LNCAP (cell line): ENCODE measurements at regions not wholly inside any gene's neighbourhood (a gene's known extent, or its start where the extent isn't known, plus 50 kb on each side); places are given as distances from the start of the nearest gene placed in this dataset.

Source experiments
- TF ChIP-seq, protein P1 (sequence below): fragments of 450-650 bp; IDR thresholded peaks from 2 replicates; pipeline ENCODE4 v1.5.1; 2017; ENCODE audit warnings: mild to moderate bottlenecking

DNA sequence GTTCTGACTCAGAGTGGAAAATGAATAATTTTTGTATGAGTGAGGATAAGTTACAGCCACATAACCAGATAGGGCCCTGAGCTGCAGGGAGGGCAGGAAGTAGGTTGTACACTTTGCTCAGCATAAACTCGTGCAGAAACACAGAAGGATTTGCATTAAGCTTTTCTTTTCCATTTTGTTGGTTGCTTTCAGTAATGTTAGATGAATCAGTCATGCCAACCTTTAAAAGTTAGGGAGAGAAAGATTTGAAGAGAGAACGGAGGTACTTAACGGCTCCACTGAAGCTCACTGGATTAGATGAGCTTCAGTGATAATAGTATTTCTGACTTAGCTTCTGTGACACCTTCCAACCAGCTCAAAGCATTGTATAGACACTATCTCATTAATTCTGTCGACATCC lies 348.1 kb downstream of the GATA3 start:
- TF ChIP-seq, protein P1, sequence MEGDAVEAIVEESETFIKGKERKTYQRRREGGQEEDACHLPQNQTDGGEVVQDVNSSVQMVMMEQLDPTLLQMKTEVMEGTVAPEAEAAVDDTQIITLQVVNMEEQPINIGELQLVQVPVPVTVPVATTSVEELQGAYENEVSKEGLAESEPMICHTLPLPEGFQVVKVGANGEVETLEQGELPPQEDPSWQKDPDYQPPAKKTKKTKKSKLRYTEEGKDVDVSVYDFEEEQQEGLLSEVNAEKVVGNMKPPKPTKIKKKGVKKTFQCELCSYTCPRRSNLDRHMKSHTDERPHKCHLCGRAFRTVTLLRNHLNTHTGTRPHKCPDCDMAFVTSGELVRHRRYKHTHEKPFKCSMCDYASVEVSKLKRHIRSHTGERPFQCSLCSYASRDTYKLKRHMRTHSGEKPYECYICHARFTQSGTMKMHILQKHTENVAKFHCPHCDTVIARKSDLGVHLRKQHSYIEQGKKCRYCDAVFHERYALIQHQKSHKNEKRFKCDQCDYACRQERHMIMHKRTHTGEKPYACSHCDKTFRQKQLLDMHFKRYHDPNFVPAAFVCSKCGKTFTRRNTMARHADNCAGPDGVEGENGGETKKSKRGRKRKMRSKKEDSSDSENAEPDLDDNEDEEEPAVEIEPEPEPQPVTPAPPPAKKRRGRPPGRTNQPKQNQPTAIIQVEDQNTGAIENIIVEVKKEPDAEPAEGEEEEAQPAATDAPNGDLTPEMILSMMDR, result no peak

DNA sequence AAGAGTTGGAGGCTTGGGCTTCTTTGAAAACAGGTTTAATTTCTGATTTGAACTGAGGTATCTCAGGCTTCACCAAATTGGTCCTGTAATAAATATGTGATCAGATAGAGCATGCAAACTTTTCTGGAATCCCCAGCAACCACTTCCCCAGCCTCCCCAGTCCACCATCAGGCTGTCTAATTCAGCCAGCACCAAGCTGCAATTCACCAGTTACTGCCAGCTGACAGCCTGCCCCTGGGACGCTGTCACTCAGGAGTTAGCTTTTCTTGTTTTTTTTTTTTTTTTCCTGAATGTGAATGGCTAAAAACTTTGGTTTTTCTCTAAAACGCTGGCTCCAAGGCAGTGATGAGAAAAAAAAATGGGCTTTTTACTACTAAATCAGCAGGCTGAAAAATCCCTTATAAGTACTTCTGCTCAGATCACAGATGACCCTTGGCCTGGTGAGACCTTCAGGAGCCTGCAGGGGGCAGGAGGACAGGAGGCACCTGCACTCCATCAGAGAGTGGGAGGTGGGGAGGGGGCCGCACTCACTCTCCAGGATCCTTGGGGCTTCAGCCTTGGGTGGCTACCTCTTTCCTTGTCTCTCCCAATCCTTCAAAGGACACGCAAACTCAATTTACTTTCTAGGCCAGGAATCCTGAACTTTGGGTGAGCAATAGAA lies 349.4 kb downstream of the GATA3 start:
- TF ChIP-seq, protein P1, result no peak

DNA sequence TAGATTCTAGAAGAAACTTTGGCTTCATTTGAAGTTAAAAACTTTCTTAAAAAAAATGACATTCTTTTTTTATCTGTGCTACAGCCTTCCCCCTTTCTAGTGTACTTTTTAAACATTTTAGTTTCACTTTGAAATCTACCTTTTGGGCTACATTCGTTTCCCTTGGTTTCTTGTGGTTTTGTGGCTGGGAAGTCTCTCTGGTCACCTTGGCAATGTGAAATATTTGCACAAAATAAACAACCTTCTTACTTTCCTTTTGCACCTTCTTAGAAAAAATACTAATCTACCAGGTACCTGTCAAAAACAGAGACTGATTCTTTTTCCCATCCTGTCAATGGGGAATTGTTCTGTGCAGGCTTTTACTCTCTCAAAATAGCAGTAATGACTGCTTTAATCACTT lies 350.2 kb downstream of the GATA3 start:
- TF ChIP-seq, protein P1, result no peak

DNA sequence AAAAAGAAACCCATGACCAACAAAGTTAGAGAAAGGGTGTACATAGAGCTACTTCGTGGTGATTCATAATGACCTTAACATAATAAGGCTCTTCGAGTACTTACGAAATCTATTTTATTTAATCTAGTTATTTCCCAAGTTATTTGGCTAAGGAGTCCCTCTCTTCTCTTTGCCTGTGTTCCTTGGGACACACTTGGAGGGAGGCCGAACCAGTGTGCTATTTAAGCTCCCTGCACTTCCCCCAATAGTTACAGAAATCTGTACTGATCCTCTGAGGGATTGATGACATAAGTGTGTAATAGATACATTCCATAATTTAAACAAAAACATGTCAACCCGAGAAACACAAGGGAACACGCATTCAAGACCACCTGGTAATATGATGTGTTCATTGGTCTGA lies 351.1 kb downstream of the GATA3 start:
- TF ChIP-seq, protein P1, result no peak

DNA sequence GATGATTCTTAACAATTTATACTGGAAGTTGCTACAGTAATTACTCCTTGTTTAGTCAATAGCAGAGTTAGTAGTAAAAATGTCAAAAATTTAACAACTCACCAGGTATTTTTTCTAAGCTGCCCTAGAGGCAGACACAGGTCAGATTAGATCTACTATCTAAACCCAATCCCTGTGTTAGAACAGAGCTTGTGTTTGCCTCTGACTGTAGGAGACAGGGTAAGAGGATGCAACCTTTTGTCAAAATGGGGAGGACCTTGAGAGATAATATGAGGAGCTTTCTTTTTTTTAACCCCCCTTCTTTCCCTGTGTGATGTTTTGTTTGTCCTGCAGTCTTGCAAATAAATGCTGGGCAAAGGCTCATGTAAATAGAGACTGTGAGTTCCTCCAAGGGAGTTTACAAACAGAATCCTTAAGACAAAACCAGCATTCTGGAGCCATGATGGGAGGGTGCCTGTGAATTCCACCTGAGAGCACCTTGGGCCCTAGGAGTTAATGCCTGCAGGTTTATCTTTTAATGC lies 353.1 kb downstream of the GATA3 start:
- TF ChIP-seq, protein P1, result no peak

DNA sequence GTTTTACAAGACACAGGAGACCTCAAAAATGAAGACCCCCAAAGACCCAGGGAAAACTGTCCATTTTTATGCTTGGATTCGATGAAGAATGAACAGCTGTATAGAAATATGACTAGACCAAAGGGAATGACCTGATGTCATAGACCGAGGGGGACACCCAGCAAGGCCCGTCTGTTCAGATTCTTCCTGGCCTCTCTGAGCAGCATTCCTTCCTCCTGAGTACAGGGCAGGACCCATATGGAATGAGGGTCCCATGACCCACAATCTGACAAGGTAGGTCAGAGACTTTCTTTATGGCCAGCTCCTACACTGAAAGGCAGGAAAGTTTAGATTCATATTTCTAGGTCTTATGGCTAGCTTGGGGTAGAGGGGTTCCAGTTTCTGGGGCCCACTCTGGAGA lies 356.0 kb downstream of the GATA3 start:
- TF ChIP-seq, protein P1, result no peak

DNA sequence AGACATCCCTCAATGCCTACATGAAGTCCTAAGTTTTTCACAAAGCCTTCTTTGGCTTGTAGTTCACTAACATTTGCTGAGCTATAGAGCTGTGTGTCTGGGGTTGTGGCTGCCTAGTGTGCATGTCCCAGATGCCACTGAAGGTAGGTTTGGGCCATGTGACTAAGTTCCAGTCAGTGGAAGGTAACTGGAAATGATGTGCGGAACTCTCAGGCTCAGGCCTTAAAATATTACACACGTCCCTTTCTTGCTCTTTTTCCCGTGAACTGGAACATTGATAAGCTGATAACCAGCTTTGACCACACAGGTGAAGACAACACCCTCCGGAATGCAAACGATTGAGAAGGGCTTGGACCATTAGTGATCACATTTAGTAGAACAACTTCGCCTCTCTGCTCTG lies 358.1 kb downstream of the GATA3 start:
- TF ChIP-seq, protein P1, result no peak
